GM21717 (cell line): ENCODE measurements at regions not wholly inside any gene's neighbourhood (a gene's known extent, or its start where the extent isn't known, plus 50 kb on each side); places are given as distances from the start of the nearest gene placed in this dataset.
"Not testable (repeated sequence)": the region's sequence is repeated elsewhere in the genome, so short reads cannot be mapped to it uniquely, and the experiment has no call there.

Source experiments
- ATAC-seq: cut with Tn5 transposase; IDR thresholded peaks from one replicate; pipeline ENCODE4 v1.9.1; 2021; ENCODE audit warnings: mild to moderate bottlenecking, moderate library complexity; ENCODE audit not compliant: unreplicated experiment

- ATAC-seq = no peak
These were observed 361.7 kb downstream of the ANAPC1 start for GRCh38 chr2:111522231-111522768.

DNA sequence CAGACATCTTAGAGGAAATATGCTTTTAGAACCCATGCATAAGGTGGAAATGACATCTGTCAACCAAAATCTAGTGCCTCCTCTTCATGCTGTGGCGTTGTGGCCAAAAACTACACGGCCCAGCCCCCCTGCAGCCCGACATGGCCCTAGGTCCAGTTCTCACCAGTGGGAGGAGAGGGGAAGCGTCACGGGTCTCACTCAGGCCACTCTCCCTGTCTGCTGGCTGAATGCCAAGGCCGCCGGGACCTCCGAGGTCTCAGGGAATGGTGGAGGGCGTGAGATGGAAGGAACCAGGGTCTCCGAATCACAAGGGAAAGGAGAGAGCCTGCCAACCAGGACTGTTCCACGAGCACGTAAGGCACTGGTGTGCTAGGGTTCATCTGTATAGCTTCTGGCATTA is 361.0 kb downstream of the ANAPC1 start:
- ATAC-seq = no peak

DNA sequence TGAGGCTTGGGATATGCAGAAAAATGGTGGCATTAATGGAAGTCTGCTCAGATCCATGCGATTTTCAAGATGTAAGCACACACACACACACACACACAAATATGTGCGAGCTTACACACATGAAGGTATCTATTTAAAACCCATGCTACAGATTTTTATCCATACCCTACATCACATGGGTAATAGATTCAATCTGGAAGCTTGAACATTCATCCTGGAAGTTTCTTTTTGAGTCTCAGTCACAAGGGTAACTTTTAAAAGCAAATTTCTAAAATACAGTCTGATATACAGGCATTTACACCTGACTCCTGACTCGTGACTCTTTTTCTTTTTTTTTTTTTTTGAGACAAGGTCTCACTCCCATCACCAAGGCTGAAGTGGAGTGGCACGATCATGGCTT is 359.0 kb downstream of the ANAPC1 start:
- ATAC-seq = not testable (repeated sequence)

DNA sequence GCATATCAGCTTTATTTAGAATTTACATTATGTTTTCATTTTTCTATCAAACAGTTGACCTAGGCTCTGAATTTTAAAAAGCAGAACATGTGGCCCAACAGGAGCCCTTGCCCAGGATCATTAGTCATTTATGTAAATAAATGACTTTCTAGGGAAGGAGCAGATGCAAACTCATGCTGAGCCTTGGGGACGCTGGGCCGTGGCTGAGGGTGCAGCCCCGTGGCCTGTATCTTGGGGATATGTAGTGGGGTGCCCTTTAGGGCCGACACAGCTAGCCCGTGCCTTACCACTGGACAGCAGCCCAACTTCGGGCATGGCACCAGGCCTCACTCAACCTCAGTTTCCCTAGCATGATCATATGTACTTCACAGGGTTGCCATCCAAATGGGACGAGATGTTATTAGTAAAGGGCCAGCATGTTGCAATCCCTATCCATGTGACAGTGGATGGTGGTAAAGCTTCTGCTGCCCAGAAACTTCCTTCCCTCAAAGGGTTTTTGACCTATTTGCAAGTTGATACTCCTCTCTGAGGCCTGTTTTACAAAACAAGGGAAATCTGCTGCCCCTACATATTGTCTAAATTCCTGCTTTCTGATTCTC is 357.9 kb downstream of the ANAPC1 start:
- ATAC-seq = not testable (repeated sequence)

DNA sequence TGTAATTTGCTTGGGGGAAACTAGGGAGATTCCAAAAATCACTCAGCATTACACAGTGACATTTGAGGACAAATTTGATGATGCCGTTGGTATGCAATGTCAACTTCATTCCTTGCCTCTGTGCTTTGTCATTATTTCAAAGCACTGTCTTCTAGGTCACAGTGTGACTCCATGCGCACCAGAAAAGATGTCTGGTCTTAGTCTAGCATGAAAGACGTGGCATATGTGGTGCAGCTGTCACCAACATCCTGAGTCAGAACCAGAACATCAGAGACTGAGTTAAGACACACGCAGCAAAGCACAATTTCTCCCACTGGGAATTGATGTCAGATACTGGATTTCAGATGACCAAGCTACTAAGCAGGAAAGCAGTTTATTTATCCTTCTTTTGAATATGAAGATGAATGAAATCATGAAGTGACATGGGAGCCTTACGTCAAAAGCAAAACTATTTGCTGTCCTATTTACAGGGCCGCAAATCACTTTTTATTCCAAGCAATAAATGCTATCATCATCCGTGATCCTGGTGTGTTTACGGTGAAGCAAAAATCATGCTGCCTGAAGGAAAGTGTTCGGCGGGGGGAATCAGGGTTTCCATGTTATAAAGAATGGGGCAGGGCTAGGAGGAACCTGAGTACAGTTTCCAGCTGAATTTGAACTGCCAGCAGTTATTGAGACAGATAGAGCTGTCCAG is 356.1 kb downstream of the ANAPC1 start:
- ATAC-seq = not testable (repeated sequence)

GRCh38 chr2:111529022-111529421 is 355.0 kb downstream of the ANAPC1 start:
- not testable (repeated sequence) for ATAC-seq

GRCh38 chr2:111530239-111530965 is 353.6 kb downstream of the ANAPC1 start:
- ATAC-seq = not testable (repeated sequence)

GRCh38 chr2:111532682-111533556 is 351.1 kb downstream of the ANAPC1 start:
- not testable (repeated sequence) for ATAC-seq

DNA sequence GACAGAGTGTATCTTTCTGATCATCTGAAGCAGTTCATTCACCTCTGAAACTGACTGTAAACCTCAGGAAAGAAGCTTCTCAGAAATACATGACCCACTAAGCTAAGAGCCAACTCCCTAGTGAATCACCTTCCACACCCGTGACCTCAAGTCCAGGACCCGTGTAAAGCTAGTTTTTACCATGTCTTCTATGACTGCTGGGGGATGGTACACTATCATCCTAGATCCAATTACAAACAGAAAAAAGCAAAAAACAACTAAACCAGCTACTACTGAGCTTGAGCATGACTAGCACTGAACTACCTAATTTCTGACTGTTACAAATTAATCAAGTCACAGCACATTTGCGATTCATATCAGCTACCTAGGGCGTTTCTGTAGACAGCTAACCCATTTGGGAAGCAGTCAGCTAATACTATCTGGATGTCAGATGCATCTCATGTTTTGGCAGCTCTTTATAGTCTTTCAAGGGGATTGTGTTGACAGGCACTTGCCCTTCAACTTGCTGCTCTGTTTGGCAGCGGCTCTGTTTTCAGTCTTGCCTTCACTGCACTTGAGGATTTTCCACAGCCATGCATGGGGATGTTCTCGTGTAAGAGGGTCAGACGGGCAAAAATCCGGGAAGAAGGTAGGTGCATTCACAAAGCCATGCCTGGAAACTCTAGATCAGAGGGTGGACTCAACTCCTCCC is 350.3 kb downstream of the ANAPC1 start:
- not testable (repeated sequence) for ATAC-seq

DNA sequence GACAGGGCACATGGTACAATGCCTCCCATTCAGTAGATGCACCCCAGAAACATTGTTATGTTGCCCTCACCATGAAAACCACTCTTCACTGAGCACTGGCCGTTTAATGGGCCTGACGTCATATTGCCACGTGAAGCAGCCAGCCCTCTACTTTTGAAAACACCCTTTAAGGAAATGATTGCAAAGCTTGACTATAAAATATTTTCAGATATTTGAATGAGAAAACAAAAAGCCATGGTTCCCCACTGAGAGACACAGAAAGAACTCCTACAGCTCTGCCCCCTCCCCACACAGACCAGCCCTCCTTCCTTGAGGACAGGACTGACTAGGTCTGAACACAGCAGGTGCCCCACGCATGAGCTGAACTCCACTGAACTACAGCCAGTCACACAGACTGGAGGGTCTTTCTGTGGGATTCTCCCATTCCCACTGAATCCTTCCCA is 349.1 kb downstream of the ANAPC1 start:
- ATAC-seq = no peak

DNA sequence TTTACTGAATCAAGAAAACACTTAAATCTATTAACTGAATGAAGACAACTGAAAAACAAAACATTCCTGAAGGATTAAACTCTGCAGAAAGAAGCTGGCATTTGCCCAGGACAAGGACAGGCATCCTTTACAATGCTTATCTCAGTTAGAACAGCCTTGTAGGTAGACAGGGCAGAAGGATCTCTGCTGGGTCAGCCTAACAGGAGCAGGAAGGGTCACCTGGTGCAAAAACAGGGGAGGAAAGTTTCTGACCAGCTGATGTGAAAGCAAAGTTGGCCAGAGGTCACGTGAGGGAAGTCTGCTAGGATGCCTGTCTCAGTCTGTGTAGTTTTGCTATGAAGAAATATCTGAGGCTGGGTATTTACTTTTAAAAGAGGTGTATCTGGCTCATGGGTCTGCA is 348.6 kb downstream of the ANAPC1 start:
- ATAC-seq = no peak

DNA sequence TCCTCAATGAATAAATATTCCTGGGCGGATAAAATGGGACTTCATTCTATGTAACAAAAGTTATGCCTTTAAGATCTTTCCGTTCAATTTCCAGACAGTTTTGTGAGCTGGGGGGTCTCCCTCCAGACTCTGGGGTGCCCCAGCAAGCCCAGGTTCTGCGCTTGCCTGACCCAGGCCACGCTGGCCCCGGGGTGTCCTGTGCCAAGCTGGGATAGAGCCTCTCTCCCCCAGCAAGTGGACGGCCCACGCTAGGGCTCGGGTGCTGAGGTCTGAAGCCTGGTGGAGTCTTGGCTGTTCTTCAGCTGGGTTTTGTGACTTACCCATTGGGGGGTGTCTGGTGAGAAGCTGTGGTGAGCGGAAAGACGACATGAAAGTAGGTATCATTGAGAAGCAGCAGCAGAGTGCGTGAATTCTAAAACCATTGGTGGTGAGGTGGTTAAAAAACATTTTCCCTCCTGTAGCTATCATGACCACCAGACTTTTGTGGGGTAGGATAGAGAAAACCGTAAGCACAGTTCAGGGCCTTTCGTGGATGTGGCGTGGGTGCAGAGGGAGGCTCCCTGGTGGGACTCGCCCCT is 346.8 kb downstream of the ANAPC1 start:
- ATAC-seq = no peak

- ATAC-seq = not testable (repeated sequence)
These were observed 344.0 kb downstream of the ANAPC1 start for GRCh38 chr2:111539991-111540390.

DNA sequence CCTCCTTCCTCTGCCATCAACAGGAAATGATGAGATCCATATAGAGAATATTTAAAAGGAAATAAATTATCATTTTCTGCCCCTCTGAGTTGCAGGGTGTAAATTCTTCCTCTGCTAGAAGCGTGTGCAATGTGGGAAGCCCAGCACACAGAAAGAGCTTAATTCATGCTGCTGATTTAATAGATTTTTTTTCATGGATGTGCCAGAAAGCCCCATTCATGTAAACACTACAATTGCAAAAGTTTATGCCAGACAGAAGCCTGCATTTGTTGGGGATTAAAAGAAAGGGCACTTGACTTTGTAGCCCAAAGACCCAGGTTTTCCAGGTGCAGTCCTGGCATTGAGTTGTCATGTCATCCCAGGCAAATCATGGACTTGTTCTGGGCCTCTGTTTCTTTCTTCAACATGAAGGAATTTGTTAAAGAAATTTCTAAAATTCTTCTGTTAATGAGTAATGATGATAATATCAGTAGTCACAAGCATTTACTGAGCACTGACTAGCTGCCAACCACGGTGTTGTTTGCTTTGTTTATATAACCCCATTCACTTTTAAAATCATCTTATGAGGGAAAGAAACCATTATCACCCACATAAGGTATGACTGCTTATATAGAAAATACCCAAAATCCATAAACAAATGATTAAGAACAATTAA is 341.7 kb downstream of the ANAPC1 start:
- not testable (repeated sequence) for ATAC-seq

DNA sequence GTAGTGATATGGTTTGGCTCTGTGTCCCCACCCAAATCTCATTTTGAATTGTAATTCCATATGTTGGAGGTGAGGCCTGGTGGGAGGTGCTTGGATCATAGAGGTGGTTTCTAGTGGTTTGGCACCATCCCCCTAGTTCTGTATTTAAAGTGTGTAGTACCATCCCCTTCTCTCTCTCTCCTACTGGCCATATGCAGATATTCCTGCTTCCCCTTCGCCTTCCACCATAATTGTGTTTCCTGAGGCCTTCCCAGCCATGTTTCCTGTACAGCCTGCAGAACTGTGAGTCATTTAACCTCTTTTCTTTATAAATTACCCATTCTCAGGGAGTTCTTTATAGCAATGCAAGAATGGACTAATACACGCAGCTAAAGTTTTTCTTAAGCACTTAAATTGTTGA is 340.0 kb downstream of the ANAPC1 start:
- ATAC-seq = not testable (repeated sequence)

DNA sequence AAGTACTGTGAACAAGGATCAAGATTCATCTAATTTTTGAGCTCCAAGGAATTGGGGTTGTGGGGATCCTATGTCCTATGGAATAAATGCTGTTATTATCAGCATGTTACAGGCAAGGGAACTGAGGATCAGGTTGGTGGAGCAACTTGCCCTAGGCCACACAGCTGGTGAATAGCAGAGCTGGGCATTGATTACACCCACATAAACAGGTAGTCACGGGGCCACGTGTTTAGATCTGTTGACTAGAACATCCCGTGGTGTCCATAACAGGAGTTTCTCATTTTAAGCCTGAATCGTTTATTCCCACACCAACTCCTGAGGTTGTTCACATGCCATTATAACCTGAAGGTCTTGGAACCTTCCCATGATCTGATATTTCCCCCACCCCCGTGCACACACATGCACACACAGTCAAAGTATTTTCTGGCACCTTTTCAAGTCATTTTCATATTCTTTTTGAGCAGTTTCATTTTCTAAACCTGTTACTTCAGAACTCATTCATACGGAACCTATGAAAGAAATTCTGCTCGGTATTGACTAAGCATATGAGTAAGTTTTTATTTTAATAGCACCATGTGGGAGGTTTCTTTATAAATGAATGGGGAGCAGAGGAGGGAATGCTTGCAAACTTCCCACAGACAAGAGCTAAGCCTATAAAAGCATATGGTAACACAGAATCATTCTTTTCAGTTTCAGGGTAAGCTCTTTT is 338.1 kb downstream of the ANAPC1 start:
- not testable (repeated sequence) for ATAC-seq

GRCh38 chr2:111546578-111546977 is 337.4 kb downstream of the ANAPC1 start:
- ATAC-seq = not testable (repeated sequence)

- ATAC-seq = not testable (repeated sequence)
These were observed 334.8 kb downstream of the ANAPC1 start for GRCh38 chr2:111549174-111549573.
